Stimulated activated CD8-positive, alpha-beta memory T cell treated with anti-CD3 and anti-CD28 coated beads, Interleukin-7, amount 100 ng/mL, for 1 hour (primary cell): ENCODE measurements at regions not wholly inside any gene's neighbourhood (a gene's known extent, or its start where the extent isn't known, plus 50 kb on each side); places are given as distances from the start of the nearest gene placed in this dataset.

ENCODE experiments used
- DNase-seq, 2 donors: peaks; one replicate each; pipeline ENCODE4 v3.0.0-alpha.2; 2020; ENCODE audit warnings: low read depth in 2 of 2

DNA sequence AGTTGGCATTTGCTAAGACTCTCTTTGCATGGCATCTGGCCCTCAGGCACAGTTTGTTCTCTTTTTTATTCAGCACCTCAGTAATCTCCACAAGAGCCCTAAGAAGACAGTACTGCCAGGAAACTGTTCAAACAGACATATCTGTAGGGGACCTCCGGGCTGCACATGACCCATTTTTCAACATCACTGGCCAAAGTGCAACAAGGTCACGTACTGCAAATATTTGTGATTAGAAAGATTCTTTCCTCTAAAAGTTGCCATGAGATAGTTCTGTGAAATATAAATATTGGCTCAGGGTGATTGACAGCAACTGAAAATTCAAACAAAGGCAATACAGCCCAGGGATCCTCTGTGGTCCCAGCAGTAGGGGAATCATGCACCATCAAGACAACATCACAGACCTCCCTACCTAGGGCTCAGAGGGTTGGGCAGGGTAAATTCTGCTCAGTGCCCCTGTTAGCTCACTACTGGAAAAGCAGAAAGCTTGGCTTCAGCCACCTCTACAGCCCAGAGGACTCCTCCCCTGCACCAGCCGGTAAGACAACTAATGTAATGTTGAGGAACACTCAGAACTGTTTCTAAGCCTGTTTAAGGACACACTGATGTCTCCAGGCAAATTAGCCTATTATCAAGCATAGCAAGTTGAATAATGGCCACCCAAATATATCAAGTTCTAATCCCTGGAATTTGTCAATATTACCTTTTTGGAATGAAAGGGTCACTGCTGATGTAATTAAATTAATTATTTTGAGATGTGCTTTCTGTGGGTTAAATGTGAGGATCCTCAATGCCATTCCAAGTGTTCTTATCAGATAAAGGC lies 117.4 kb upstream of the LPP start:
- no peak for DNase-seq

DNA sequence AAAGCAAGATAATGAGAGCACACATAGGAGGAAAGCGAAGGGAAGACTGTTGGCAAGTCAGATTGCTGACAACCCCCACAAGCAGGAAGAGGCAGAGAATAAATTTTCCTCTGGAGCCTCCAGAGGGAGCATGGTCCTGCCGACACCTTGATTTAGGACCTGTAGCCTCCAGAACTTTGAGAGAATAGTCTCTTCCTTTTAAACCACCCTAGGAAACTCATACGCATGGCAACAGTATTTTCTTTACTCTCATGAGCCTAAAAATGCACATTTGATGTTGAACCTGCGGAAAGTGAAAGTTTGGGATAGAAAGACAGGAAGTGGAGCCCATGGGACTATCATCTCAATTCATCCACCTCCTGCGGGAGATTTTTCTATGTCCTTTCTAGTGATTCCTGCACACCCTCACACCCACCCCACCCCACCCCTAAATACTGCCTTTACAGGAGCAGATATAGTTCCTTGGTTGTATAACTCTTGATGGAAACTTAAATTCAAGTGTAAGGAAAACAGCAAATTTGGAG lies 116.7 kb upstream of the LPP start:
- no peak for DNase-seq

DNA sequence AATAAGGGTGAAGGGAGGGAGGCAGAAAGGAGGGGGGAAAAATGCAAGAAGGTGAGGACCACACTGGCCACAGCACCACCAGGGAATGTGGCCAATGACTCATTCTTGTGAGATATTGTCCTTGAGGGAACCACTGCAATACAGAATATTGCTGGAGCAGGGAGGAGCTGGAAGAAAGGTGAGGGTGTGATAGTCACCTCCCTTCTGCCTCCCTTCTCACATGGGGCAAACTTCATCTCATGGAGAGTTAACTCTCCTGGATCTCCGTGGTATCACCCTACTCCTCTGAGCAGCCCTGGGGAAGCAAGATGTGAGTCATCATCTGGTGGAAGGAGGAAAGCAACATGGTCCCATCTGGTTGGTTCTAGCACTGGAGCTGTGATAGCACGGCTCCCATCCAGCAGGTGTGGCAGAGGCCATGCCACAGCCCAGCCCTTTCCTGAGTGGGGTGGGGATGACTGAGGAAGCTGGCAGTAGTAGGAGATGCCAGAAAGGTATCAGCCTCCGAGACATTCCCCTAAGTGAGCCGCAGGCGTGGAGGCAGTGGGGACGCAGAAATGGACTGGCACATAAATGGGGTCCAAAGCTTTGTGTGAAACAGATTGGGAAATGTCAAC lies 115.9 kb upstream of the LPP start:
- DNase-seq = no peak

DNA sequence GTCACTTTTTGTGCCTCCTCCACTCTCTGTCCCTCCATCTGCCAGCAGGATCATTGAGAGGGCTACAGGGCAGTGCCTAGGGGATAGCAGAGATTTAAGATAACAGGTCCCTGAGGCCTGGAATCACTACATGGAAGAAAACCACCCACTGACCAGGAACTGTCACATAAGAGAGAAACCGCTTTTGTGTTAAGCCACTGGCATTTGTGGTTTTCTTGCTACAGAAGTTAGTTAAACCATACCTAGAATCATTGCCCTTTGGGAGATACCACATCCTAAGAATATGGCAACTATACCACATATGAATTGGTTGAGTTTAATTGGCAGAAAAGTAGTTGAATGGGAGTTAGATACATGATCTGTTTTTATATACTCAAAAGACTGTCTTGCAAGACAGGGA lies 112.8 kb upstream of the LPP start:
- no peak for DNase-seq

DNA sequence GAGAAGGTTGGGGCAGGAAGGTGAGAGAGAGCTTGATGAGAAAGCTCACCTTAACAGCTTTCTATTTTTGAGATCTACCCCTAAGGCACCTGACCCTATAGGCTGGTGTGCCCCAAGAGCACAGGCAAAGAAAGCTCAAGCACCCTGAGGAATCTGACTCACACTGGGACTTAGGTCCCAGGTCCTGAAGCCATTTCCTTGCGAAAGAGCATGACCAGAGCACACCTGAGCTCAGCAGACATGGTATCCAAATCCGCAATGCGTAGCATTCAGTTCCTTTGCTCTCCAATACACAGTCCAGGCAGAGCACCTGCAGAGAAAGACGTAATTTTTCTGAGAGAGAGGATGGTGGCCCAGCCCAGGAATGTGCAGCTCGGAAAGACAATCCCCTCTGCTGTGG lies 112.1 kb upstream of the LPP start:
- no peak for DNase-seq

DNA sequence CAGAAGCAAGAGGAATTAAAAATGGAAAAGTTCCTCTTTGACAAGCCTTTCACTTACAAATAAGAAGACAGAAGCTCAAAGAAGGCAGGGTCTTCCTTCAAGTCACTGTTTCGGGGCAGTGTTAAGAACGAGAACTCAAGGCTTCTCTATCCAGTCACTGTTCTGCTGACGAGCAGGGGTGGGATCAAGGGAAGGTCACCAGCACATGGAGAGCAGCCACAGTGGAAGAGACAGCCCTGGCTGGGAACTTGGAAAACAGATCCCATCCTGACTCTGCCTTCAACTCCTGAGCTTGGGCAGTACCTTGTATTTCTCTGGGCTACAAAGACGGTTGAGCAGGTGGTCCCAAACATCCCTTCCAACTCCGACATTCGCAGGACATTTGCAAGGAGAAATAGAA lies 111.5 kb upstream of the LPP start:
- no peak for DNase-seq

DNA sequence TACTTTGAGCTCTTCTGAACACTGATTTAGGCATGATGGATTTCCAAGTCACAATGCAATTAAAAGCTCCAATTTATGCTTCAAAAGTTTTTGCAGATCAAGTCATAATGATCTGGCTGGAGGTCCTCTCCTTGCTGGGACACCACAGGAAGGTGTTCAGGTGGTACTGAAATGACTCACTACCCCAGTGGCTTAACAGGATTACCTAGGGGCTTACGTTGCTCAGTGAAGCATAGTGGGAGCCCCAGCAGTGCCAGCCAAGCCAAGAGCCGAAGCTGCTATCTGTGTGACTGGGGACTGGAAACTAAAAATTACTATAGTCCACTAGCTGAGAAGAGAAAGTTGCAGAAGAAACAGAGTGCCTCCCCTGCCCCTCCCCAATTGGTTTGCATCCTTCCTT lies 110.1 kb upstream of the LPP start:
- no peak for DNase-seq

DNA sequence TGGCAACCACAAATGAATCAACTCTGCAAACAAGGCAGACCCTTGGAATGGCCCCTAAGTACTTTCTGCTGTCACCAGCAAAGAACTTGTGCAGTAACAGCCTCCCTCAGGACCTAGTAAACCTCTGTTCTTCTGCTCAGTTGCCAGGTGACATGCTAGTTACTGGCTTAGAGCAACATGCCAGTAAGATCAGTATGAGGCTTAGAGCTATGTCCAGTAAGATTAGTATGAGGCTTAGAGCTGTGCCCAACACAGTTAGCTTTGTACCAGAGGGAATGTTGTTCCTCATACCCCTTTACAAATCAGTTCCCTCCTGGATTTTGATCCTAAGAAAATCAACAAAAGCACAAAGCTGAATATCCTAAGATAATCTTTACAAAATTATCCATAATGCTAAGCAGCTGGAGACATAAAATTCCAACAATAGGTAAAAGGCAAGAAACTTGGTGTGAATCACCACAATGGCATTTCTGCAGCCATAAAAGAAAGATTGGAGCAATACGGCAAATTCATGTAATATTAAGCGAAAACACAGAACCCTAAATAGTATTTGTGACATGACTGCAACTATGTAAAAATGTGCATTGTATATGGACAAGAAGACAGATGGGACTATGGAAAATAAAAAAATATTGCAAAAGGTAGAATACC lies 107.3 kb upstream of the LPP start:
- no peak for DNase-seq

DNA sequence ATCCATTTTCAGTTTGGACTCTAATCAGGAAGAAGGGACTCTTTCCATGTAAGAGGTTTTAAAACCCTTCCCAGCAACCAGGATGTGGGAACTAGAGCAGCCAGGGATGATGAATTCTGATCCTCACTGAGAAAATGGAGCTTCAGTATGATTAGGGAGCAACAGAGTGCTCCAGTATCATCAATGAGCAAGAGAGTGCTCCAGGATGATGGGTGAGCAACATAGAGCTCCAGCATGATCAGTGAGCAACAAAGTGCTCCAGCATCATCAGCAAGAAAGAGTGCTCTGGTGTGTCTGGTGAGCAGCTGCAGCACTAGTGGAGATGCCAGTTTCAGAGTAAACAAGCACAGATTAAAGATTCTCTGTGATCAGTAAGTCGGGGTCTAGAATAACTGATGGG lies 106.4 kb upstream of the LPP start:
- no peak for DNase-seq

DNA sequence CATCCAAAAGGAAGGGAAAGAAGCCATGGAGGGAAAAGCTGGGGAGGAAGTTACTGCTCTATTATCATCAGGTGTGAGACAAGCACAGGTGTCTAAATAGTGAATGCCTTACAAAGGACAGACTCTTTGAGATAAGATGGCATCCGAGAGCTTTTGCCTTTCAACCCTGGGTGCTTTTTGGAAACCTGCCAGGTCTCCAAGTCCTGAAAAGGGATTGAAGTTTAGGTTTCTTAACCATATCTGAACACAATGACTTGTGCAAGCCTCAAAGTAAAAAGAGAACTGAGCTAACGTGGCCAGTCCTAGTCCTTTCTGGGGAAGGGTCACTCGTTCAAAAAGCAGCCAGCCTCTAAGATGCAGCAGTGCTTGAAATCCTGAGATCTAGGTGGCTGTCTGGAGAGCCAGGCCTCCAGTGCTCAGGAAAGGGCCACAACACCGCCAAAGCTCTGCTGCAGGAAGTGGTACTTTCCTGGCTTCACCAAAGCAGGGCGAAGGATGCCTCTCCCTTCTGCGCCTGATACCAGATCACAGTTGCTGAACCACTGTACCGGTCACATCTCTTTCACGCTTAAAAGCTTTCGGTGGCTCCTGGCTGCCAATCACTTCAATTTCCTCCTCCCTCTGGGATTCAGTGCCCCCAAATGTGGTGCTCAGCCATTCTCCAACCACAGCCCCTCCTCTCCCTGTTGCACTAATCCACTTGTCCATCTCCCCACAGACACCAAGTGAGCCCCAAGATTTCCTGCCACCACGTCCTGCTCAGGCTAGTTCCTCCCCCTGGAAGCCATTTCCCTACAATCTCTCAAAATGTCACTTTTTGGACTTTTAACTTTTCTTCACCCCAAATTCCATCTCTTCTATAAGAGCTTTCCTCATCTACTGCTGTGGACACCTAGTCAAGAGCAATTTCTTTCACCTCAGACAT lies 104.1 kb upstream of the LPP start:
- DNase-seq = peak in 1 of 2 donors; percentile 13

DNA sequence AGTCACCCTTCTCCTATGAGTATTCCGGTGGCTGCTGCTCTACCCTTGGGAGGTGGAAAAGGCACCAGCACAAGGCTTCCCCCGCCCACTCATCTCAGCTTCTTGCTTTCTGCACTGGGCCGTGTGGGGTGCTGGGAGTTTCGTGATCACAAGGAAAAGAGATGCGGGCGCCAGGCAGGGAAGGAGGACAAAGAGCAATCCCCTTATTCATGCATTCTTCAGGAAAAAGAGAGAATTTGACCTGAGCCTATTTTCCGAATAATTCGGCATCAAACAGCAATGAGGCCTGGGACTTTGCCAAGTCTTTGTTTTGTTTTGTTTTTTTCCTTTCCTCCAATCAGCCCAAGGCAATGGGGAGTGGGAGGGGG lies 102.2 kb upstream of the LPP start:
- DNase-seq = no peak

DNA sequence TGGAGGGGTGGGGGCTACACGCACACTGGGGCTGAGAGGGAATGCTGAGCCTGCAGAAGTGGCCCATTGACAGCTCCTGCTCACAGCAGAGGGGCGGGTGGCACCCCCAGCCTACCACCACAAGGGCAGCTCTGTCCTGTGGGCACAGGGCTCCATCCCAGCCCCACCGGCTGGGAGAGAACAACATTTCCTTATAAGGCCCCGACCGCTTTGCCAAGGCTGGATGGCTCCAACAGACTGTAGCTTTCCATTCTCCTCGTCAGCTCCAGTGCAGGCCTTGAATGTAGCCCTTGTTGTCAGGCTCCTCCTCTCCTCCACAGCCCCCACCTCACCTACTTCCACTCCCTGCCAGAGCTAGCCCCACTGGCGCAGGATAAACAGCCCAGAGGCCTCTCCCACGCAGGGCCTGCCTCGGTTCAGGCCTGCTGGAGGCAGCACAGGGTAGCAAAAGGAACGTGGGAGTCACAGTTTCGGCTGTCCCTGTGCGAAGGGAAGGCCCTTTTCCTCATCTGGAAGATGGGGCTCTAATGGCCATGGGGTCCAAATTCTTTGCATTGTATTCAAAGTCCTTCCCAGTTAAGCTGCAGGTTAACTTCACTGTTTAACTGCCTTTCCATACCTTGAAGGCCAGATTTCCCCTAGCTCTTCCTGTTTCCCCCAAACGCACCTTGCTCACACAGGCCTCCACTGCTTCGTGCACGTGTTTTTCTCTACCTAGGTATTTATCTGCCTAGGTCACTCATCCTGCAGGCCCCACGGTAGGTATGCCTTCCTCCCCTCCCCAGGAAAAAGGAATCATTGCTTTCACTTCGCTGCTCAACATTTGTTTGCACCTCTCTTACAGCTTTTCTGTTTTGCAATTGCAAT lies 101.6 kb upstream of the LPP start:
- no peak for DNase-seq

DNA sequence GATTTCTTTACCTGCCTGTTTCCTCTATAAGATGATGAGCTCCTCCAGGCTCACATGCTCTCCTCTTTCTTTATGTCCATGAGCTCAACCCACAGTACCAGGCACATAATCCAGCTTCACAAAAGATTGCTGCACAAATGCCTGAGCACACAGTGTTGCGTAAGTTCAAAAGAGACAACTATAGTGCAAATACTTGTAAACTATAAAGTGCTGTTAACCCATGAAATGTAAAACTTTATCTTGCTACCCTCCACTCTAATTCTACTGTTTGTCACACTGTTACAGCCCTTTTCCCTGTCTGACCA lies 101.0 kb upstream of the LPP start:
- no peak for DNase-seq

DNA sequence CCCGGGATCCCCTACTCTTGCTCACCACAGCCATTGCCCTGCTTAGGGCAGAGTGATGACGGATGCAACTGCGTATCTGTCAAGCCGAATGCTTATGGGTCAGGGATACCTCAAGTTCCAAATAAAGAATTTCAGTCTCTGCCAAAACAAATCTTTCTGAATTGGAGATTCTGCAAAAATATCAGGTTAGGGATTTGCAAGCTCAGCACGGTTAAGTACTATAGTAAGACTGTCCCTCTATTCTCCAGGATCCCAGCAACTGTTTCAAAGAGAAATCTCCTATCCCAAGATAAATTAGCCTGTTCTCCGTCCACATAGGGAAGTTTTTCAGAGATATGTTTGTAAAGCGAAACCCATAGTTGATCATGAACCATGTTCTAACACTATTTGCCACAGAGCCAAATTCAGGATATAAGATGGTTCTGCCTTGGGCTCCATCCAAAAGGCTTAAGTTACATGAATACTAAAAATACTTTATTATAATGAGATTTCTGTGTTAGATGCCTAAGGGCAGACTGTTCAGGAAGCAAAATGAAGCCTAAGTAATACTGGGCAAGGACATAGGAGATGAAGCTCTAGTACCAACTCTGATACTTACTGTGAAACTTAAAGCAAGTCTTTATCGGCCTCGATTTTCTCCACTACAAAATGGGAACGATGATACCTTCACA lies 100.1 kb upstream of the LPP start:
- no peak for DNase-seq

DNA sequence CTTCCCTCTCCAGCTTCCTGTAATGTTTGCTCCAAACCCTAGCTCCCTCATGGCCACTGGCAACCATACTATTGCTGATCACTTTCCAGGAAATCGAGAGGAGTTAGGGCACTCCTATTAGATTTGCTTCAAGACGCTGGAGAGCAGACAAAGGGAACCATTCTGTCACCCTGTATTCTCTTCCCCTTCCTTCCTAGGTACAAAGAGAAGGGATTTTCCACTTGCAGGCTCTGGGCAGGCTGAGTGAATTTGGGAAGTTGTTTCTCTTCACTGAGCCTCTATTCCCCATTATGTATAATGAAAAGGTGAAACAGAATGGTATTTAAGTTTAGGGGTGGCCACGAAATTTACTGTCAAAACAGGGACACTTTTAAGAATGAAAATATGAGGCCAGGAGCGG lies 99.4 kb upstream of the LPP start:
- no peak for DNase-seq

DNA sequence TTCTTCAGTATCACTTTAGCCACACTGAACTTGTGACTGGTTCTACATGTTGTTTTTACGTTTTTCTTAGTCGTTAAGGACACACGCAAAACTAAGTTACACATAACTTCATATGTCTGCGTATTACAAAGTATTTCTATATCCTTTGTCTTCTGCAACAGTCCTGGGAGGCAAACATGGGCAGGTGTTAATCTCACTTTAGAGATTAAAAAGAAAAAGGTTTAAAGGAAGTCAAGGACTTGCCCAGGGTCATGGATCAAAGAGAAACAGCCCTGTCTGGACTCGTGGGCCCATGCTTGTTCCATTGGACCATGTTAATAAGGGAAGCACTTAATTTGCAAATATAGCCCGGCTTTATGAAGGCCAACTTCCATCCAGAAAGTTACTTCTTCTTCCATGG lies 98.6 kb upstream of the LPP start:
- DNase-seq = no peak

DNA sequence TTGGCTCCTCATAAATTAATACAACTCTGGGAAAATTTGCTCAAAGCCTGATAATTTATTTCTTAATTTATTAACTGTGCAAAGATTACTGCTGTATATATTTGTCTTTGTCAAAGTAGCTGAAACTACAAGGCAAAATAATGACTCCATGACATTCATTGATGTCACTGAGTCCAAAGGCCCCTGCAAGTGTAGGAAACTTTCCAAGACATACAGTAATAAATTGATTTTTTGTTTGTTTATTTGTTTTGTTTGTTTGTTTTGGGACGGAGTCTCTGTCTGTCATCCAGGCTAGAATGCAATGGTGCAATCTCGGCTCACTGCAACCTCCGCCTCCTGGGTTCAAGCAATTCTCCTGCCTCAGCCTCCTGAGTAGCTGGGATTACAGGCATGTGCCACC lies 96.8 kb upstream of the LPP start:
- DNase-seq = no peak

DNA sequence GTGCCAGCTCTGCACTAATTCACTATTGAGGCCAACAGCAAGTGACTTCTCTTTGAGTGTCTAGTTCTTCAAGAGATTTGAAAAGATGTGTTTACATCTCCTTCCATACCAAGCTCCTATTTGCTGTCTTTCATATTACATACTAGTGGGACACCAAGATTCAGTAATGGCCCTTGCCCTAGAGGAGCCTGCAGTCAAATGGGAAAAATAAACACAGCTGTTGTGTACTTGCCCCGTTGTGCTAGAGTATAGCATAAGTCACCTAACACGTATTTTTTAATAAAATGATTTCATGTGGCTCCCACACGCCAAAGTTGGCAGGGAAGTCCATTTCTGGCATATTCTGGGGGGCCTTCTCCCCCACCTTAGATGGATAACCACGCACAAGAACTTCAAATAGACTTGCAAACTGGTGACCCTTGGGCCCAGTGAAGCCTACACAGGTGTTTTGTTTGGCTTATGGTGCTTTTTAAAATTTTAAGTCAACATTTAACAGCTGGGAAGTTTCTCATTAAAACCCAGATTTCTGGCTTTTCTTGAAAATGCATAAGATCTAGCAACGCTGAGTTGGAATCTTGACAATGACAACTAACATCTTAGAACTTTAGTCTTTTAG lies 95.3 kb upstream of the LPP start:
- DNase-seq = no peak

DNA sequence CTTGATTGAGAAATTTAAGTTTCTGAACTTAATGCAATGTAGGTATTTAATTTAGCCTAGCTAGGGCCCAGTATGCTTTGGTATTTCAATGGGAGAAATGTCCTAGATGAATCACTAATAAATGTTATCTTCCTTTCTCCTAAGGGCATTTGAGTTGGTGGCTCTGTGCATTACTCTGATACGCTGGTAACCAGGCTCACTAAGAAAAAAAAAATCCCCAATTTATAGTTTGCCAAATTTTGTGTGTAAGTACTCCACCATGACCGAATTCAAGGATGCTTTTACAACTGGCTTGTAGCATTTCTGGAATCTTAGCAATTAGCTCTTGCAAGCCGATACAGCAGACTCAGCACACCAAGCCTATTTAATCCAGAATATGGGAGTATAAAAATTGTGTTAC lies 94.6 kb upstream of the LPP start:
- DNase-seq = no peak

DNA sequence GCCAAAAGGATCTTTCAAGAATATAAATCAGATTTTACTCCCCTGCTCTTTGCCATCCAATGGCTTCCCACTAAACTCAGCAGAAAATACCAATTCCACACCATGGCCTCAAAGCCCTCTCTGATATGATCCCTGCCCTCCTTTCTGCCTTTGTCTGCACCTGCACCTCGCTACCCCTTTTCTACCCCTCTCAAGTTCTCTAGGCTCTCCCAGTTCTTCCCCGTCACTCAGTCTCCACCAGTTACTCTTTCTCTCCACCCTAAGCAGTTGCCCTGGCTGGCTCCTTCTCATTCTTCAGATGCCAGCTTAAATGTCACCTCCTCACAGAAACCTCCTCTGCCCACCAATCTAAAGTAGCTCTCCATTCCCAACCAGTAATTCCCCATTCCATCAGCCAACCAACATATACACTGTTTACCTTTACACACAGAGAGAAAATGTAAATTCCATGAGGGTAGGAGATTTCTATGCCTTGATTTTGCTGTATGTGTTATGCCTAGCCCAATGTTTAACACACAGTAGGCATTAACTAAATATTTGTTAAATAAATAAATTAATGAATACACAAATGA lies 93.6 kb upstream of the LPP start:
- no peak for DNase-seq
